IMR-90 (cell line): ENCODE measurements at regions not wholly inside any gene's neighbourhood (a gene's known extent, or its start where the extent isn't known, plus 50 kb on each side); places are given as distances from the start of the nearest gene placed in this dataset.

Experiments
- ATAC-seq: fragments of 200-7000 bp; cut with Tn5 transposase; 2 replicates; pipeline ENCODE4 v1.9.1; 2020; ENCODE audit warnings: low read depth, mild to moderate bottlenecking, moderate library complexity
- BruUV-seq: library from RNA; stranded (reverse); fragments of 400-500 nt; replicated peaks from 2 replicates; lab custom pipeline; 2021; lab: Mats Ljungman, UMichigan
- CTCF ChIA-PET: fragments of 300-600 bp; formaldehyde crosslinking; extraction: SDS; loops from one replicate; lab custom pipeline; 2021; ENCODE audit warnings: antibody characterized with exemption; lab: Yijun Ruan, JAX
- POLR2A ChIA-PET: fragments of 300-600 bp; sonication (Branson Sonifier 250); formaldehyde crosslinking; loops from one replicate; lab custom pipeline; 2022; ENCODE audit warnings: antibody characterized with exemption; ENCODE audit not compliant: unreplicated experiment; lab: Charles Lee
- DNase-seq: peaks from one replicate; pipeline ENCODE4 v3.0.0; 2013
- H2AFZ ChIP-seq: replicated peaks from 2 replicates; pipeline ENCODE3; 2013; ENCODE audit warnings: low read length, mild to moderate bottlenecking; ENCODE audit not compliant: poor library complexity
- H2AK5ac ChIP-seq: 2 replicates; pipeline ENCODE4 v1.6.1; 2013; ENCODE audit warnings: low read depth, low read length, inconsistent platforms
- H2AK9ac ChIP-seq: replicated peaks from 2 replicates; pipeline ENCODE3; 2013; ENCODE audit warnings: mild to moderate bottlenecking, low read depth, low read length, moderate library complexity; ENCODE audit not compliant: poor library complexity
- H2BK120ac ChIP-seq: 2 replicates; pipeline ENCODE4 v1.6.1; 2013; ENCODE audit warnings: low read depth, low read length, inconsistent platforms
- H2BK15ac ChIP-seq: 3 replicates; pipeline ENCODE4 v1.6.1; 2013; ENCODE audit warnings: low read depth, low read length, inconsistent platforms
- H2BK20ac ChIP-seq: 2 replicates; pipeline ENCODE4 v1.6.1; 2013; ENCODE audit warnings: low read depth, mild to moderate bottlenecking, inconsistent platforms, low read length, moderate library complexity
- H2BK5ac ChIP-seq: 2 replicates; pipeline ENCODE4 v1.6.1; 2013; ENCODE audit warnings: mild to moderate bottlenecking, low read depth, low read length, inconsistent platforms; ENCODE audit not compliant: poor library complexity, severe bottlenecking
- H3K14ac ChIP-seq: replicated peaks from 2 replicates; pipeline ENCODE4 v1.6.1; 2013; ENCODE audit warnings: low read depth, low read length, inconsistent platforms
- H3K18ac ChIP-seq: 2 replicates; pipeline ENCODE4 v1.6.1; 2013; ENCODE audit warnings: low read depth, low read length, control low read depth
- H3K23ac ChIP-seq: 2 replicates; pipeline ENCODE4 v1.6.1; 2013; ENCODE audit warnings: low read depth, low read length, inconsistent platforms
- H3K27ac ChIP-seq: 2 replicates; pipeline ENCODE4 v1.5.1; 2013; ENCODE audit warnings: mild to moderate bottlenecking, control low read depth, low read length; ENCODE audit not compliant: insufficient read depth
- H3K27me3 ChIP-seq: 2 replicates; pipeline ENCODE4 v1.6.1; 2013; ENCODE audit warnings: low read length; ENCODE audit not compliant: control insufficient read depth, insufficient read depth
- H3K36me3 ChIP-seq: 2 replicates; pipeline ENCODE4 v1.6.1; 2013; ENCODE audit warnings: low read length, mixed read lengths; ENCODE audit not compliant: control insufficient read depth, insufficient read depth
- H3K4ac ChIP-seq: 2 replicates; pipeline ENCODE4 v1.6.1; 2013; ENCODE audit warnings: low read depth, low read length, inconsistent platforms
- H3K4me1 ChIP-seq: 2 replicates; pipeline ENCODE4 v1.6.1; 2013; ENCODE audit warnings: low read length, mixed read lengths; ENCODE audit not compliant: control insufficient read depth, insufficient read depth
- H3K4me2 ChIP-seq: 2 replicates; pipeline ENCODE4 v1.6.1; 2013; ENCODE audit warnings: low read depth, mild to moderate bottlenecking, control low read depth, low read length, moderate library complexity
- H3K4me3 ChIP-seq: 2 replicates; pipeline ENCODE4 v1.5.1; 2013; ENCODE audit warnings: low read depth, mild to moderate bottlenecking, control low read depth, low read length, moderate library complexity; ENCODE audit not compliant: insufficient read depth
- H3K56ac ChIP-seq: 2 replicates; pipeline ENCODE4 v1.6.1; 2013; ENCODE audit warnings: low read length, inconsistent platforms; ENCODE audit not compliant: insufficient read depth; ENCODE audit errors: extremely low read depth
- H3K79me1 ChIP-seq, 2 experiments: 2 replicates each; pipeline ENCODE4 v1.6.1; 2013; ENCODE audit warnings: low read length in 2 of 2, inconsistent platforms in 1 of 2, low read depth in 1 of 2
- H3K9ac ChIP-seq: 2 replicates; pipeline ENCODE4 v1.6.1; 2013; ENCODE audit warnings: low read depth, low read length, control low read depth
- H3K9me1 ChIP-seq: 2 replicates; pipeline ENCODE4 v1.6.1; 2013; ENCODE audit warnings: low read length, inconsistent platforms; ENCODE audit not compliant: insufficient read depth
- H3K9me3 ChIP-seq: 2 replicates; pipeline ENCODE4 v1.6.1; 2013; ENCODE audit warnings: low read length; ENCODE audit not compliant: control insufficient read depth, insufficient read depth
- H4K20me1 ChIP-seq: 2 replicates; pipeline ENCODE4 v1.6.1; 2013; ENCODE audit warnings: low read length, inconsistent platforms; ENCODE audit not compliant: insufficient read depth
- H4K5ac ChIP-seq: 2 replicates; pipeline ENCODE4 v1.6.1; 2013; ENCODE audit warnings: mild to moderate bottlenecking, low read depth, low read length, control low read depth
- H4K8ac ChIP-seq, 2 experiments: 2 replicates each; pipeline ENCODE4 v1.6.1; 2013; ENCODE audit warnings: low read depth in 2 of 2, low read length in 2 of 2, control low read depth in 1 of 2, inconsistent platforms in 1 of 2
- H4K91ac ChIP-seq: 2 replicates; pipeline ENCODE4 v1.6.1; 2013; ENCODE audit warnings: low read depth, low read length, inconsistent platforms; ENCODE audit not compliant: insufficient read depth
- CHD1 ChIP-seq: IDR thresholded peaks from 2 replicates; pipeline ENCODE4 v1.6.1; 2012; ENCODE audit warnings: low read depth, low read length, improper control_type of control experiment
- MXI1 ChIP-seq: IDR thresholded peaks from 2 replicates; pipeline ENCODE4 v1.6.1; 2012; ENCODE audit warnings: low read depth, mild to moderate bottlenecking, low read length, moderate library complexity, borderline replicate concordance
- RFX5 ChIP-seq: IDR thresholded peaks from 2 replicates; pipeline ENCODE4 v1.8.0; 2012; ENCODE audit warnings: low read depth, mild to moderate bottlenecking, low read length, moderate library complexity
- WGBS, 2 experiments: methylation state at CpG; one replicate each; pipeline versions ENCODE4 v1.1.5 to v1.1.7; 2013; ENCODE audit warnings: missing lambda C conversion rate in 2 of 2; ENCODE audit not compliant: insufficient read length in 1 of 2; ENCODE audit errors: extremely low coverage in 2 of 2; 5-methylcytosine and 5-hydroxymethylcytosine counted together
- dilution Hi-C: fragments of 300-500 bp; cut with HindIII; formaldehyde crosslinking; loops from one replicate; pipeline ENCODE4 v1.14.3; 2018; ENCODE audit warnings: low sequenced_read_pairs; ENCODE audit not compliant: unreplicated experiment
- in situ Hi-C: fragments of 300-500 bp; cut with MboI; formaldehyde crosslinking; loops from 3 replicates; pipeline ENCODE4 v1.14.3; 2019; ENCODE audit warnings: low sequenced_read_pairs, inconsistent platforms, mixed read lengths
- intact Hi-C: fragments of 100-400 bp; cut with micrococcal nuclease; formaldehyde crosslinking; loops from 2 replicates; pipeline ENCODE4 v1.10.0; 2022
- TF ChIP-seq, protein P1 (sequence below): fragments of 150-350 bp; IDR thresholded peaks from 2 replicates; pipeline ENCODE4 v1.6.1; 2017; ENCODE audit warnings: mild to moderate bottlenecking, antibody characterized with exemption, low read length, low read depth

DNA sequence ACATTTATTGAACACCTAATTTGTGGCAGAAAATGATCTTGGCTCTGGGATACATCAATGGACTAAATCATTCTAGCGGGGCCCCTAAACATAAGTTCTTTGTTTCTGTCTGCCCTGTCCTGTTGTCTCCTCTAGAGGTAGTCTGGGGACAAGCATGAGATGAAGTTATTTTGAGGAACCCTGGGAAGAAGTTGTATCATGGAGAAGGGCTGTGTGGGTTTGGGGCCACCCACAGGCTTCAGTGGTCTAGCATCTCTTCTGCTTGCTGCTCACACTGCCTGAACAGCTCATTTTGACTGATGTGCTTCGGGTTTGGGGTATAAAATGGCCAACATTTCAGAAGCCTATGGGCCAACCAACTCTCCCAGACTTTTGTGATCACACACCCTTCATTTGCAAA is 50.3 kb upstream of the OSBPL11 start:
- POLR2A ChIA-PET: no interaction called here
- TF ChIP-seq MXI1: no peak
- no peak for TF ChIP-seq RFX5
- TF ChIP-seq, protein P1, sequence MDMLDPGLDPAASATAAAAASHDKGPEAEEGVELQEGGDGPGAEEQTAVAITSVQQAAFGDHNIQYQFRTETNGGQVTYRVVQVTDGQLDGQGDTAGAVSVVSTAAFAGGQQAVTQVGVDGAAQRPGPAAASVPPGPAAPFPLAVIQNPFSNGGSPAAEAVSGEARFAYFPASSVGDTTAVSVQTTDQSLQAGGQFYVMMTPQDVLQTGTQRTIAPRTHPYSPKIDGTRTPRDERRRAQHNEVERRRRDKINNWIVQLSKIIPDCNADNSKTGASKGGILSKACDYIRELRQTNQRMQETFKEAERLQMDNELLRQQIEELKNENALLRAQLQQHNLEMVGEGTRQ: no peak
- TF ChIP-seq CHD1: no peak
- intact Hi-C loops: no loop called here
- Histone ChIP-seq H3K27ac (no peak overlapping the region), H2AFZ (no peak overlapping the region), H3K9me1 (no peaks in the 10 kb centered on the region), H3K23ac (no peak overlapping the region), H3K9ac (no peak overlapping the region), H3K27me3 (peaks cover 8% of the 10 kb centered on the region), H4K8ac (no peak overlapping the region), H3K18ac (no peak overlapping the region), H2AK9ac (no peak overlapping the region), H3K79me1 (no peaks in the 10 kb centered on the region), H3K4me3 (no peak overlapping the region), H2BK20ac (no peak overlapping the region), H2BK5ac (no peak overlapping the region), H3K14ac (no peak overlapping the region), H3K9me3 (no peaks in the 10 kb centered on the region), H3K56ac (no peak overlapping the region), H3K36me3 (no peaks in the 10 kb centered on the region), H4K91ac (no peak overlapping the region), H4K5ac (no peak overlapping the region), H2AK5ac (no peak overlapping the region), H3K4me1 (no peaks in the 10 kb centered on the region), H3K4ac (no peak overlapping the region), H3K4me2 (no peak overlapping the region), H4K20me1 (no peaks in the 10 kb centered on the region), H2BK15ac (no peak overlapping the region), H2BK120ac (no peak overlapping the region)
- DNase-seq: no peak
- in situ Hi-C loops: no loop called here
- no TSS peak for BruUV-seq
- ATAC-seq: no peak
- CTCF ChIA-PET: interaction anchor here (0.7 kb wide), 1 partner anchor 1073 kb away, joined by 6 read pairs; no protein-coding TSS in a partner anchor
- dilution Hi-C loops: no loop called here
- no CpG with 5 or more reads among the region's 2 CpGs for WGBS, 2 experiments
